HG03575 (cell line): ENCODE measurements at regions not wholly inside any gene's neighbourhood (a gene's known extent, or its start where the extent isn't known, plus 50 kb on each side); places are given as distances from the start of the nearest gene placed in this dataset.

Source experiments
- ATAC-seq: cut with Tn5 transposase; IDR thresholded peaks from one replicate; pipeline ENCODE4 v1.9.1; 2021; ENCODE audit not compliant: unreplicated experiment, insufficient number of reproducible peaks, low FRiP score; ENCODE audit errors: extremely low read depth

GRCh38 chr2:107009275-107009674 is 123.3 kb upstream of the ST6GAL2 start:
- ATAC-seq, result no peak

GRCh38 chr2:107012714-107013306 is 126.8 kb upstream of the ST6GAL2 start:
- no peak for ATAC-seq

- ATAC-seq, result no peak
Measured at GRCh38 chr2:107013884-107014283, 127.9 kb upstream of the ST6GAL2 start.

GRCh38 chr2:107018366-107018765 is 132.4 kb upstream of the ST6GAL2 start:
- ATAC-seq, result no peak

GRCh38 chr2:107020392-107020791 is 134.4 kb upstream of the ST6GAL2 start:
- no peak for ATAC-seq

GRCh38 chr2:107024269-107024668 is 138.3 kb upstream of the ST6GAL2 start:
- no peak for ATAC-seq

- ATAC-seq, result no peak
Measured at GRCh38 chr2:107025291-107025857, 139.4 kb upstream of the ST6GAL2 start.

- no peak for ATAC-seq
Measured at GRCh38 chr2:107025869-107026380, 140.0 kb upstream of the ST6GAL2 start.

GRCh38 chr2:107027205-107027604 is 141.2 kb upstream of the ST6GAL2 start:
- ATAC-seq, result no peak

GRCh38 chr2:107027810-107028209 is 141.8 kb upstream of the ST6GAL2 start:
- ATAC-seq, result no peak

- ATAC-seq, result no peak
Measured at GRCh38 chr2:107028661-107029060, 142.7 kb upstream of the ST6GAL2 start.

- no peak for ATAC-seq
Measured at GRCh38 chr2:107036293-107036692, 150.3 kb upstream of the ST6GAL2 start.

- ATAC-seq, result no peak
Measured at GRCh38 chr2:107062173-107062572, 176.2 kb upstream of the ST6GAL2 start.

GRCh38 chr2:107062599-107063220 is 176.7 kb upstream of the ST6GAL2 start:
- ATAC-seq, result no peak

- no peak for ATAC-seq
Measured at GRCh38 chr2:107063228-107063627, 177.3 kb upstream of the ST6GAL2 start.

- no peak for ATAC-seq
Measured at GRCh38 chr2:107064750-107065149, 178.8 kb upstream of the ST6GAL2 start.

GRCh38 chr2:107068069-107068916 is 182.3 kb upstream of the ST6GAL2 start:
- ATAC-seq, result no peak

- no peak for ATAC-seq
Measured at GRCh38 chr2:107069890-107070289, 183.9 kb upstream of the ST6GAL2 start.

- ATAC-seq, result no peak
Measured at GRCh38 chr2:107072150-107072940, 186.4 kb upstream of the ST6GAL2 start.
